Sigmoid colon (tissue), 6 donors: ENCODE measurements at regions not wholly inside any gene's neighbourhood (a gene's known extent, or its start where the extent isn't known, plus 50 kb on each side); places are given as distances from the start of the nearest gene placed in this dataset.

Experiments
- DNase-seq: peaks from one replicate; pipeline ENCODE4 v3.0.0-alpha.2; 2019
- H3K27ac ChIP-seq, 4 donors: fragments of 200-600 bp; sonication (generic); one replicate each; pipeline ENCODE4 v1.5.1; 2016 to 2019; ENCODE audit warnings: mild to moderate bottlenecking in 1 of 4
- H3K27me3 ChIP-seq, 3 donors: fragments of 200-600 bp; sonication (generic); one replicate each; pipeline ENCODE4 v1.5.1; 2019; ENCODE audit warnings: mild to moderate bottlenecking in 1 of 3
- H3K36me3 ChIP-seq, 4 donors: fragments of 200-600 bp; sonication (generic); one replicate each; pipeline ENCODE4 v1.5.1; 2016 to 2019
- H3K4me1 ChIP-seq, 4 donors: fragments of 200-600 bp; sonication (generic); one replicate each; pipeline ENCODE4 v1.5.1; 2017 to 2019
- H3K4me3 ChIP-seq, 4 donors: fragments of 200-600 bp; sonication (generic); one replicate each; pipeline ENCODE4 v1.5.1; 2017 to 2019; ENCODE audit warnings: mild to moderate bottlenecking in 2 of 4, moderate library complexity in 1 of 4
- H3K9me3 ChIP-seq, 4 donors: fragments of 200-600 bp in 3 of 4; sonication (generic) in 3 of 4; one replicate each; pipeline versions ENCODE4 v1.5.1 to v1.6.1; 2013 to 2019
- EP300 ChIP-seq, 4 donors: sonication (generic); formaldehyde crosslinking; IDR thresholded peaks; one replicate each; pipeline ENCODE4 v1.6.1; 2017; ENCODE audit warnings: antibody characterized with exemption in 4 of 4
- POLR2A ChIP-seq, 2 donors: fragments of 450-650 bp; IDR thresholded peaks; one replicate each; pipeline ENCODE4 v1.6.1; 2016; ENCODE audit warnings: antibody characterized with exemption in 2 of 2, mild to moderate bottlenecking in 2 of 2, moderate library complexity in 2 of 2
- POLR2AphosphoS5 ChIP-seq, 4 donors: sonication (generic); formaldehyde crosslinking; IDR thresholded peaks; one replicate each; pipeline ENCODE4 v1.6.1; 2017; ENCODE audit warnings: antibody characterized with exemption in 4 of 4
- WGBS, 2 donors: extraction: QIAGEN DNeasy Blood & Tissue Kit; methylation state at CpG; one replicate each; pipeline ENCODE4 v1.1.7; 2013; 5-methylcytosine and 5-hydroxymethylcytosine counted together
- intact Hi-C: fragments of 100-400 bp; cut with DNase I; formaldehyde crosslinking; loops from one replicate; pipeline ENCODE4 v1.15.1; 2023
- TF ChIP-seq, protein P1 (sequence below), 4 experiments: fragments of 450-650 bp in 3 of 4; fragments of 200-600 bp in 1 of 4; IDR thresholded peaks; one replicate each; pipeline ENCODE4 v1.5.1; 2016 to 2019; ENCODE audit warnings: antibody characterized with exemption in 4 of 4, mild to moderate bottlenecking in 3 of 4, moderate library complexity in 2 of 4
- donor health status: healthy with polysubstance abuse.
- donor health status: healthy.

DNA sequence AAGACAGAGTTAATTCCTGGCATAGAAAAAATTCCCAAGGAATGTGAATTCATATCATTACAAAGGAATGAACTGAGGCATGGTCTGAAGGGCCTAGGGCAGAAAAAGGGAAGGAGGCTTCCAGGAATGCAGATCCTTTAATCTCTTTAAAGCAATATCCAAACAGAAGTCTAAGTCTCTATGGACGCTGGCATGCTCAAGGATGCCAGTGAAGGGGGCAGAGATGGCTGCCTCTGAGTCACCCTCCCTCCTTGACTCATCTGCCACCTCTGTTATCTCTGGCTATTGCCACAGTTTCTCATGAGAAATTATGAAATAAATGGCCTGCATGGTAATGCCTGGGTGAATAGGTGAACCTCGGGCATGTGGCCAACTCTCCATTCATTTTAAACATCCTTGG, 96.3 kb upstream of the BCL6 start:
- H3K36me3 ChIP-seq: no peaks in the 10 kb centered on the region
- no peaks in the 10 kb centered on the region for H3K4me1 ChIP-seq
- no peaks in the 10 kb centered on the region for H3K27me3 ChIP-seq
- no peak overlapping the region for H3K4me3 ChIP-seq
- H3K27ac ChIP-seq: no peak overlapping the region
- no peaks in the 10 kb centered on the region for H3K9me3 ChIP-seq
- TF ChIP-seq, protein P1, sequence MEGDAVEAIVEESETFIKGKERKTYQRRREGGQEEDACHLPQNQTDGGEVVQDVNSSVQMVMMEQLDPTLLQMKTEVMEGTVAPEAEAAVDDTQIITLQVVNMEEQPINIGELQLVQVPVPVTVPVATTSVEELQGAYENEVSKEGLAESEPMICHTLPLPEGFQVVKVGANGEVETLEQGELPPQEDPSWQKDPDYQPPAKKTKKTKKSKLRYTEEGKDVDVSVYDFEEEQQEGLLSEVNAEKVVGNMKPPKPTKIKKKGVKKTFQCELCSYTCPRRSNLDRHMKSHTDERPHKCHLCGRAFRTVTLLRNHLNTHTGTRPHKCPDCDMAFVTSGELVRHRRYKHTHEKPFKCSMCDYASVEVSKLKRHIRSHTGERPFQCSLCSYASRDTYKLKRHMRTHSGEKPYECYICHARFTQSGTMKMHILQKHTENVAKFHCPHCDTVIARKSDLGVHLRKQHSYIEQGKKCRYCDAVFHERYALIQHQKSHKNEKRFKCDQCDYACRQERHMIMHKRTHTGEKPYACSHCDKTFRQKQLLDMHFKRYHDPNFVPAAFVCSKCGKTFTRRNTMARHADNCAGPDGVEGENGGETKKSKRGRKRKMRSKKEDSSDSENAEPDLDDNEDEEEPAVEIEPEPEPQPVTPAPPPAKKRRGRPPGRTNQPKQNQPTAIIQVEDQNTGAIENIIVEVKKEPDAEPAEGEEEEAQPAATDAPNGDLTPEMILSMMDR (IDR thresholded peaks at IDR 0.05): no peak
- TF ChIP-seq EP300 (IDR thresholded peaks at IDR 0.05) (no peak), POLR2AphosphoS5 (IDR thresholded peaks at IDR 0.05) (no peak), POLR2A (IDR thresholded peaks at IDR 0.05) (no peak)
- intact Hi-C loops: no loop called here
- DNase-seq: no peak
- WGBS, 2 donors: 89% methylated on average over 2 of the region's 2 CpGs

- no peak overlapping the region for H3K4me3 ChIP-seq
- H3K4me1 ChIP-seq: no peaks in the 10 kb centered on the region
- H3K27me3 ChIP-seq: no peaks in the 10 kb centered on the region
- no peaks in the 10 kb centered on the region for H3K36me3 ChIP-seq
- DNase-seq: no peak
- no peaks in the 10 kb centered on the region for H3K9me3 ChIP-seq
- no peak overlapping the region for H3K27ac ChIP-seq
- intact Hi-C loops: no loop called here
- TF ChIP-seq EP300 (IDR thresholded peaks at IDR 0.05): no peak
- no peak for TF ChIP-seq POLR2A (IDR thresholded peaks at IDR 0.05)
- TF ChIP-seq POLR2AphosphoS5 (IDR thresholded peaks at IDR 0.05): no peak
- TF ChIP-seq, protein P1 (IDR thresholded peaks at IDR 0.05): no peak
- 90 to 93% methylated on average over 4 of the region's 4 CpGs for WGBS, 2 donors
Observed at GRCh38 chr3:187843654-187844053, 98.4 kb upstream of the BCL6 start.

GRCh38 chr3:187844708-187845107, 99.4 kb upstream of the BCL6 start:
- Histone ChIP-seq H3K27ac (no peak overlapping the region), H3K4me3 (no peak overlapping the region), H3K36me3 (no peaks in the 10 kb centered on the region), H3K9me3 (no peaks in the 10 kb centered on the region), H3K4me1 (no peaks in the 10 kb centered on the region), H3K27me3 (no peaks in the 10 kb centered on the region)
- intact Hi-C loops: no loop called here
- DNase-seq: no peak
- 79 to 82% methylated on average over 6 of the region's 6 CpGs for WGBS, 2 donors
- TF ChIP-seq, protein P1 (IDR thresholded peaks at IDR 0.05): no peak
- TF ChIP-seq EP300 (IDR thresholded peaks at IDR 0.05): no peak
- no peak for TF ChIP-seq POLR2AphosphoS5 (IDR thresholded peaks at IDR 0.05)
- no peak for TF ChIP-seq POLR2A (IDR thresholded peaks at IDR 0.05)

- Histone ChIP-seq H3K4me1 (no peaks in the 10 kb centered on the region), H3K27me3 (no peaks in the 10 kb centered on the region), H3K9me3 (no peaks in the 10 kb centered on the region), H3K36me3 (no peaks in the 10 kb centered on the region), H3K4me3 (no peak overlapping the region), H3K27ac (no peak overlapping the region)
- 83 to 84% methylated on average over 4 of the region's 4 CpGs for whole genome bisulfite sequencing, 2 donors
- TF ChIP-seq, protein P1 (IDR thresholded peaks at IDR 0.05): no peak
- TF ChIP-seq POLR2AphosphoS5 (IDR thresholded peaks at IDR 0.05) (no peak), POLR2A (IDR thresholded peaks at IDR 0.05) (no peak), EP300 (IDR thresholded peaks at IDR 0.05) (no peak)
- DNase-seq: no peak
- intact Hi-C loops: no loop called here
Observed at GRCh38 chr3:187845826-187846225, 100.6 kb upstream of the BCL6 start.

DNA sequence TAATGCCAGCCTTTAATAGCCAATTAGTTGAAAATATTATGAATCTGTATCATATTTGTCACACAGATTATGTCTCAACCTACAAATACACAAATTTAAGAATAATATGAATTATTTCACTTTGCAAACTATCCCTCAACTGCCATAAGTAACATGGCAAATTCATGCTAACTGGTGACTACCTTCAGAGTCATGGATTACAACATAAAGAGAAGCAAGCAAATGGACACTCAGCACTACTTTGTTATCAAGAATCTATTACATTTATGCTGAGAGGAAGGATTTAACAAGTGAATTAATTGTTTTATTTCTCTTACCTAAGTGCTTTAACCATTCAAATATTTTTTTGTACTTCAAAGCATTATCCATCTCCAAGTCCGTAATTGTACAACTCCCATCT, 103.1 kb upstream of the BCL6 start:
- TF ChIP-seq, protein P1 (IDR thresholded peaks at IDR 0.05): no peak
- TF ChIP-seq POLR2AphosphoS5 (IDR thresholded peaks at IDR 0.05): no peak
- no peak for TF ChIP-seq EP300 (IDR thresholded peaks at IDR 0.05)
- TF ChIP-seq POLR2A (IDR thresholded peaks at IDR 0.05): no peak
- Histone ChIP-seq H3K4me3 (no peak overlapping the region), H3K27me3 (no peaks in the 10 kb centered on the region), H3K36me3 (no peaks in the 10 kb centered on the region), H3K4me1 (peaks cover 0 to 8% (median 3%) of the 10 kb centered on the region in 4 donors), H3K27ac (no peak overlapping the region), H3K9me3 (peaks cover 0 to 6% (median 2%) of the 10 kb centered on the region in 4 donors)
- no peak for DNase-seq
- intact Hi-C loops: no loop called here
- 97 to 98% methylated on average over 1 of the region's 1 CpG for WGBS, 2 donors
